Calu3 (cell line): ENCODE measurements at regions not wholly inside any gene's neighbourhood (a gene's known extent, or its start where the extent isn't known, plus 50 kb on each side); places are given as distances from the start of the nearest gene placed in this dataset.

ENCODE experiments used
- BruUV-seq: library from RNA; stranded (reverse); fragments of 400-500 nt; replicated peaks from 2 replicates; lab custom pipeline; 2021; lab: Mats Ljungman, UMichigan
- CTCF ChIA-PET: fragments of 300-600 bp; sonication (Branson Sonifier 250); formaldehyde crosslinking; loops from one replicate; lab custom pipeline; 2022; ENCODE audit warnings: antibody characterized with exemption; lab: Charles Lee
- DNase-seq: peaks from one replicate; pipeline ENCODE4 v3.0.0; 2022
- H3K27ac Mint-ChIP-seq: one replicate; pipeline ENCODE4 v1.8.0; 2022; ENCODE audit warnings: mixed read lengths; ENCODE audit not compliant: unreplicated experiment
- H3K27me3 Mint-ChIP-seq: one replicate; pipeline ENCODE4 v1.8.0; 2022; ENCODE audit warnings: mixed read lengths; ENCODE audit not compliant: unreplicated experiment
- H3K36me3 Mint-ChIP-seq: one replicate; pipeline ENCODE4 v1.8.0; 2022; ENCODE audit warnings: mild to moderate bottlenecking, moderate library complexity, mixed read lengths; ENCODE audit not compliant: insufficient read depth, unreplicated experiment
- H3K4me1 Mint-ChIP-seq: one replicate; pipeline ENCODE4 v1.8.0; 2022; ENCODE audit warnings: mild to moderate bottlenecking, low read depth, mixed read lengths; ENCODE audit not compliant: unreplicated experiment
- H3K4me3 Mint-ChIP-seq: one replicate; pipeline ENCODE4 v1.8.0; 2022; ENCODE audit warnings: mild to moderate bottlenecking, low read depth, moderate library complexity, mixed read lengths; ENCODE audit not compliant: unreplicated experiment
- H3K9me3 Mint-ChIP-seq: one replicate; pipeline ENCODE4 v1.8.0; 2022; ENCODE audit warnings: low read depth, mixed read lengths; ENCODE audit not compliant: unreplicated experiment
- intact Hi-C: fragments of 100-400 bp; cut with micrococcal nuclease; formaldehyde crosslinking; loops from one replicate; pipeline ENCODE4 v1.10.0; 2022; ENCODE audit not compliant: unreplicated experiment
- TF ChIP-seq, protein P1 (sequence below): fragments of 200-600 bp; IDR thresholded peaks from one replicate; pipeline ENCODE4 v1.8.0; 2022; ENCODE audit warnings: antibody characterized with exemption; ENCODE audit not compliant: unreplicated experiment

- H3K9me3 Mint-ChIP-seq = peaks cover 7% of the 10 kb centered on the region
- no peaks in the 10 kb centered on the region for H3K4me1 Mint-ChIP-seq
- H3K4me3 Mint-ChIP-seq = no peak overlapping the region
- intact Hi-C loops = no loop called here
- H3K36me3 Mint-ChIP-seq = no peaks in the 10 kb centered on the region
- H3K27ac Mint-ChIP-seq = no peak overlapping the region
- no peaks in the 10 kb centered on the region for H3K27me3 Mint-ChIP-seq
- CTCF ChIA-PET = no interaction called here
- TF ChIP-seq, protein P1, sequence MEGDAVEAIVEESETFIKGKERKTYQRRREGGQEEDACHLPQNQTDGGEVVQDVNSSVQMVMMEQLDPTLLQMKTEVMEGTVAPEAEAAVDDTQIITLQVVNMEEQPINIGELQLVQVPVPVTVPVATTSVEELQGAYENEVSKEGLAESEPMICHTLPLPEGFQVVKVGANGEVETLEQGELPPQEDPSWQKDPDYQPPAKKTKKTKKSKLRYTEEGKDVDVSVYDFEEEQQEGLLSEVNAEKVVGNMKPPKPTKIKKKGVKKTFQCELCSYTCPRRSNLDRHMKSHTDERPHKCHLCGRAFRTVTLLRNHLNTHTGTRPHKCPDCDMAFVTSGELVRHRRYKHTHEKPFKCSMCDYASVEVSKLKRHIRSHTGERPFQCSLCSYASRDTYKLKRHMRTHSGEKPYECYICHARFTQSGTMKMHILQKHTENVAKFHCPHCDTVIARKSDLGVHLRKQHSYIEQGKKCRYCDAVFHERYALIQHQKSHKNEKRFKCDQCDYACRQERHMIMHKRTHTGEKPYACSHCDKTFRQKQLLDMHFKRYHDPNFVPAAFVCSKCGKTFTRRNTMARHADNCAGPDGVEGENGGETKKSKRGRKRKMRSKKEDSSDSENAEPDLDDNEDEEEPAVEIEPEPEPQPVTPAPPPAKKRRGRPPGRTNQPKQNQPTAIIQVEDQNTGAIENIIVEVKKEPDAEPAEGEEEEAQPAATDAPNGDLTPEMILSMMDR = no peak
- DNase-seq = no peak
- no TSS peak for BruUV-seq
Observed at GRCh38 chr7:119694506-119694905, 578.5 kb upstream of the KCND2 start.

- no peak overlapping the region for H3K4me3 Mint-ChIP-seq
- TF ChIP-seq, protein P1 = no peak
- peaks cover 7% of the 10 kb centered on the region for H3K9me3 Mint-ChIP-seq
- CTCF ChIA-PET = no interaction called here
- intact Hi-C loops = no loop called here
- H3K36me3 Mint-ChIP-seq = no peaks in the 10 kb centered on the region
- no TSS peak for BruUV-seq
- no peaks in the 10 kb centered on the region for H3K27me3 Mint-ChIP-seq
- DNase-seq = no peak
- H3K4me1 Mint-ChIP-seq = no peaks in the 10 kb centered on the region
- H3K27ac Mint-ChIP-seq = no peak overlapping the region
Observed at GRCh38 chr7:119696336-119696735, 576.6 kb upstream of the KCND2 start.

GRCh38 chr7:119703895-119704294 lies 569.1 kb upstream of the KCND2 start:
- Mint-ChIP-seq H3K4me1 (no peaks in the 10 kb centered on the region), H3K9me3 (no peaks in the 10 kb centered on the region), H3K27me3 (no peaks in the 10 kb centered on the region), H3K36me3 (no peaks in the 10 kb centered on the region), H3K27ac (no peak overlapping the region), H3K4me3 (no peak overlapping the region)
- BruUV-seq = no TSS peak
- DNase-seq = no peak
- CTCF ChIA-PET = no interaction called here
- TF ChIP-seq, protein P1 = no peak
- intact Hi-C loops = no loop called here

DNA sequence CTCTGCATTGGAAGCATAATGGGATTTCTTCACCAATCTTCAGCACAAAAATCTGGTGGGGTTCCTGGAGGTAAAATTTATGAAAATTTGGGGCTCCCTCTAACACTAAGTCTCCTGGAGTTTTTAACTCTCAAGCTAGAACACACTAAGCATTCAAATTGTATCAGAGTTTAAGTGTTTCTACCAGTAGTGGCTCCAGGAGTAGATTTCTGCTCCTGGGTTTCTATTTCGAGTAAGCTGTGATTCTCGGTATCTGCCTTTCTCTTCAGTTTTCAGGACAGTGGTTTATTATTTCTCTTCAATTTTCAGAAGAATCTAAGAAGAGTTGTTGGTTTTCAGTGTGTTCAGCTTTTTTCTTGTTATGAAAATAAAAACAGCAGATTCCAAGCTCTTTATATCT lies 566.4 kb upstream of the KCND2 start:
- no peaks in the 10 kb centered on the region for H3K9me3 Mint-ChIP-seq
- no peak overlapping the region for H3K4me3 Mint-ChIP-seq
- no TSS peak for BruUV-seq
- CTCF ChIA-PET = no interaction called here
- TF ChIP-seq, protein P1 = no peak
- intact Hi-C loops = no loop called here
- H3K27ac Mint-ChIP-seq = no peak overlapping the region
- no peak for DNase-seq
- H3K27me3 Mint-ChIP-seq = no peaks in the 10 kb centered on the region
- H3K4me1 Mint-ChIP-seq = no peaks in the 10 kb centered on the region
- no peaks in the 10 kb centered on the region for H3K36me3 Mint-ChIP-seq
